ENCODE measurements at regions not wholly inside any gene's neighbourhood (a gene's known extent, or its start where the extent isn't known, plus 50 kb on each side); places are given as distances from the start of the nearest gene placed in this dataset.

DNA sequence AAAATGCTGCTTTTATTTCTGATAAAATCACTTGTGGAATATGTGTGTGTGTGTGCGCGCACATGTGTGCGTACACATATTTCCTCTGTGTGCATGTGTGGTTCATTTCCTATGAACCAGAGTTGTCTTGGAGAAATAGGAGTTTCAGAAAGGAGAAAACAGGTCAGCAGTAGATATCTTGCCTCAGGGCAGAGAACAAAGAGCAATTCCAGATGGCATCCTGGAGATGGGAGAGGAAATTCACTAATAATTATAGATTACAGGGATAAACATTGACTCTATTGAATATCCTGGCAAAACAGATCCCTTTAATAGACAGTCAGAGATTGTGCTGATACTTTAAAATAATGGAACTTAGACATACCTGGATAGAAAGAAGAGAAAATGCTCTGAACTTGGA lies 298.0 kb downstream of the TRIB2 start:
- Mint-ChIP-seq H3K4me1 (peaks cover 12 to 13% of the 10 kb centered on the region in 2 experiments), H3K36me3 (ENCODE audit: insufficient read depth in 1 of 3, low read depth in 3 of 3) (no peaks in the 10 kb centered on the region)
- no peak overlapping the region for H3T11ph ChIP-seq (ENCODE audit: low read length)

More for the DNA sequence above, 298.0 kb downstream of the TRIB2 start:
- no peak overlapping the region for H2BK20ac ChIP-seq (ENCODE audit: low read depth, low read length, poor library complexity, severe bottlenecking)
- H3K23me2 ChIP-seq (ENCODE audit: insufficient read length, low read depth, low read length, poor library complexity, severe bottlenecking) = no peaks in the 10 kb centered on the region
- H3K4me3 Mint-ChIP-seq = no peak overlapping the region
- H2AK5ac ChIP-seq (ENCODE audit: insufficient read length, low read length) = no peak overlapping the region
- H2BK5ac ChIP-seq (ENCODE audit: insufficient read length, low read length) = no peak overlapping the region
- no peaks in the 10 kb centered on the region for H3K9me3 ChIP-seq (ENCODE audit: control insufficient read depth, low read depth, low read length)
- no peaks in the 10 kb centered on the region for H4K20me1 ChIP-seq (ENCODE audit: control insufficient read depth, insufficient read depth, insufficient read length)
- TF ChIP-seq, protein P1, sequence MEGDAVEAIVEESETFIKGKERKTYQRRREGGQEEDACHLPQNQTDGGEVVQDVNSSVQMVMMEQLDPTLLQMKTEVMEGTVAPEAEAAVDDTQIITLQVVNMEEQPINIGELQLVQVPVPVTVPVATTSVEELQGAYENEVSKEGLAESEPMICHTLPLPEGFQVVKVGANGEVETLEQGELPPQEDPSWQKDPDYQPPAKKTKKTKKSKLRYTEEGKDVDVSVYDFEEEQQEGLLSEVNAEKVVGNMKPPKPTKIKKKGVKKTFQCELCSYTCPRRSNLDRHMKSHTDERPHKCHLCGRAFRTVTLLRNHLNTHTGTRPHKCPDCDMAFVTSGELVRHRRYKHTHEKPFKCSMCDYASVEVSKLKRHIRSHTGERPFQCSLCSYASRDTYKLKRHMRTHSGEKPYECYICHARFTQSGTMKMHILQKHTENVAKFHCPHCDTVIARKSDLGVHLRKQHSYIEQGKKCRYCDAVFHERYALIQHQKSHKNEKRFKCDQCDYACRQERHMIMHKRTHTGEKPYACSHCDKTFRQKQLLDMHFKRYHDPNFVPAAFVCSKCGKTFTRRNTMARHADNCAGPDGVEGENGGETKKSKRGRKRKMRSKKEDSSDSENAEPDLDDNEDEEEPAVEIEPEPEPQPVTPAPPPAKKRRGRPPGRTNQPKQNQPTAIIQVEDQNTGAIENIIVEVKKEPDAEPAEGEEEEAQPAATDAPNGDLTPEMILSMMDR (conservative IDR thresholded peaks at IDR 0.05) = no peak
- no peaks in the 10 kb centered on the region for H3K79me1 ChIP-seq (ENCODE audit: insufficient read depth, low read depth, low read length, poor library complexity, severe bottlenecking)
- no peak overlapping the region for H2BK15ac ChIP-seq (ENCODE audit: low read depth, low read length)
- no peak for DNase-seq
- no peak overlapping the region for H2BK12ac ChIP-seq (ENCODE audit: insufficient read length, low read depth, low read length)
- H4K8ac ChIP-seq (replicated peaks; ENCODE audit: insufficient read length, low read depth, low read length) = no peak overlapping the region
- H3K18ac ChIP-seq (ENCODE audit: insufficient read length, low read depth, low read length) = no peak overlapping the region
- H3K9ac ChIP-seq (ENCODE audit: extremely low read depth, insufficient read length, low read length) = no peak overlapping the region
- no peak overlapping the region for H3K14ac ChIP-seq (ENCODE audit: insufficient read depth, low read length)
- H3K56ac ChIP-seq (ENCODE audit: insufficient read length, low read depth, low read length) = no peak overlapping the region
- no peaks in the 10 kb centered on the region; the same call in 1 of the 2 replicates for H3K4me1 ChIP-seq (ENCODE audit: insufficient read depth, low read length)
- H2BK120ac ChIP-seq (ENCODE audit: low read depth, low read length, poor library complexity, severe bottlenecking) = no peak overlapping the region
- H3K27me3 ChIP-seq (ENCODE audit: insufficient read depth, low read length) = no peaks in the 10 kb centered on the region
- WGBS (ENCODE audit: extremely low coverage, insufficient read length, low lambda C conversion rate) = no CpG with 5 or more reads among the region's 3 CpGs
- H3K23ac ChIP-seq (ENCODE audit: insufficient read length, low read depth, low read length) = no peak overlapping the region
- no peak overlapping the region for H4K5ac ChIP-seq (ENCODE audit: insufficient read length, low read depth, low read length)
- H2AFZ ChIP-seq (ENCODE audit: low read length) = no peak overlapping the region
- H3K4me2 ChIP-seq (ENCODE audit: insufficient read depth, insufficient read length, low read length) = no peak overlapping the region
- H3K79me2 ChIP-seq (ENCODE audit: insufficient read depth, low read length) = no peaks in the 10 kb centered on the region
- no peak overlapping the region for H4K91ac ChIP-seq (ENCODE audit: insufficient read length, low read depth, low read length)
- H3K9me3 Mint-ChIP-seq = no peaks in the 10 kb centered on the region
- H3K27ac Mint-ChIP-seq = no peak overlapping the region; a peak in 1 of 7 replicates
- H3K27ac ChIP-seq (ENCODE audit: insufficient read length, low read depth, low read length) = no peak overlapping the region
- no peaks in the 10 kb centered on the region for H3K27me3 Mint-ChIP-seq (ENCODE audit: low read depth)
- no peak overlapping the region for H3K4ac ChIP-seq (ENCODE audit: low read depth, low read length)
